Naive thymus-derived CD4-positive, alpha-beta T cell (primary cell): ENCODE measurements at regions not wholly inside any gene's neighbourhood (a gene's known extent, or its start where the extent isn't known, plus 50 kb on each side); places are given as distances from the start of the nearest gene placed in this dataset.

ENCODE experiments used
- ATAC-seq: fragments of 150-1000 bp; cut with Tn5 transposase; 2 replicates; pipeline ENCODE4 v1.10.0; 2021; ENCODE audit warnings: mild to moderate bottlenecking, moderate library complexity
- CTCF ChIA-PET: fragments of 350-600 bp; sonication (Branson Sonifier 250); formaldehyde crosslinking; loops from one replicate; lab custom pipeline; 2021; ENCODE audit warnings: antibody characterized with exemption; lab: Charles Lee
- POLR2A ChIA-PET: fragments of 350-600 bp; sonication (Branson Sonifier 250); formaldehyde crosslinking; loops from one replicate; lab custom pipeline; 2021; ENCODE audit warnings: antibody characterized with exemption, inconsistent platforms; lab: Charles Lee
- DNase-seq, 9 donors: peaks; one replicate each; pipeline versions ENCODE4 v3.0.0 to v3.0.0-alpha.2; 2020 to 2022; ENCODE audit warnings: mixed read lengths in 1 of 9
- H3K27ac ChIP-seq: one replicate; pipeline ENCODE4 v1.7.0; 2013; ENCODE audit warnings: mild to moderate bottlenecking, low read depth, low read length, moderate library complexity
- H3K27me3 ChIP-seq, 2 donors: one replicate each; pipeline ENCODE4 v1.7.0; 2013; ENCODE audit warnings: low read length in 2 of 2, mild to moderate bottlenecking in 2 of 2, moderate library complexity in 2 of 2; ENCODE audit not compliant: control insufficient read depth in 2 of 2, insufficient read depth in 2 of 2
- H3K36me3 ChIP-seq, 3 experiments: 1 replicate in 2 of 3; 2 replicates in 1 of 3; pipeline ENCODE4 v1.7.0; 2013; ENCODE audit warnings: low read length in 3 of 3, mild to moderate bottlenecking in 3 of 3, moderate library complexity in 1 of 3; ENCODE audit not compliant: insufficient read depth in 3 of 3, control insufficient read depth in 2 of 3
- H3K4me1 ChIP-seq, 2 donors: one replicate each; pipeline ENCODE4 v1.7.0; 2013; ENCODE audit warnings: low read length in 2 of 2, mild to moderate bottlenecking in 2 of 2, moderate library complexity in 1 of 2; ENCODE audit not compliant: control insufficient read depth in 2 of 2, insufficient read depth in 2 of 2
- H3K4me3 ChIP-seq: 2 replicates; pipeline ENCODE4 v1.7.0; 2013; ENCODE audit warnings: mild to moderate bottlenecking, low read length
- H3K9me3 ChIP-seq, 3 experiments: 1 replicate in 2 of 3; 2 replicates in 1 of 3; pipeline ENCODE4 v1.7.0; 2013; ENCODE audit warnings: low read length in 3 of 3; ENCODE audit not compliant: control insufficient read depth in 2 of 3
- H3K27ac Mint-ChIP-seq, 9 donors: one replicate each; pipeline ENCODE4 v1.8.0; 2020 to 2022; ENCODE audit warnings: mixed read lengths in 9 of 9, mild to moderate bottlenecking in 8 of 9, moderate library complexity in 5 of 9, inconsistent platforms in 2 of 9
- H3K27me3 Mint-ChIP-seq, 5 donors: one replicate each; pipeline ENCODE4 v1.8.0; 2021 to 2022; ENCODE audit warnings: mixed read lengths in 5 of 5, mild to moderate bottlenecking in 1 of 5
- H3K36me3 Mint-ChIP-seq, 5 donors: one replicate each; pipeline ENCODE4 v1.8.0; 2020 to 2022; ENCODE audit warnings: mixed read lengths in 5 of 5, mild to moderate bottlenecking in 3 of 5, inconsistent platforms in 1 of 5
- H3K4me1 Mint-ChIP-seq, 7 donors: one replicate each; pipeline ENCODE4 v1.8.0; 2020 to 2022; ENCODE audit warnings: mixed read lengths in 7 of 7, mild to moderate bottlenecking in 3 of 7, inconsistent platforms in 1 of 7
- H3K4me3 Mint-ChIP-seq, 10 donors: one replicate each; pipeline ENCODE4 v1.8.0; 2020 to 2022; ENCODE audit warnings: mild to moderate bottlenecking in 10 of 10, mixed read lengths in 10 of 10, moderate library complexity in 6 of 10, inconsistent platforms in 2 of 10
- H3K9me3 Mint-ChIP-seq, 11 donors: one replicate each; pipeline ENCODE4 v1.8.0; 2020 to 2022; ENCODE audit warnings: mixed read lengths in 11 of 11, mild to moderate bottlenecking in 4 of 11, inconsistent platforms in 1 of 11, moderate library complexity in 1 of 11
- intact Hi-C, 2 donors: fragments of 100-400 bp; cut with micrococcal nuclease; formaldehyde crosslinking; loops; one replicate each; pipeline ENCODE4 v1.15.1; 2023

DNA sequence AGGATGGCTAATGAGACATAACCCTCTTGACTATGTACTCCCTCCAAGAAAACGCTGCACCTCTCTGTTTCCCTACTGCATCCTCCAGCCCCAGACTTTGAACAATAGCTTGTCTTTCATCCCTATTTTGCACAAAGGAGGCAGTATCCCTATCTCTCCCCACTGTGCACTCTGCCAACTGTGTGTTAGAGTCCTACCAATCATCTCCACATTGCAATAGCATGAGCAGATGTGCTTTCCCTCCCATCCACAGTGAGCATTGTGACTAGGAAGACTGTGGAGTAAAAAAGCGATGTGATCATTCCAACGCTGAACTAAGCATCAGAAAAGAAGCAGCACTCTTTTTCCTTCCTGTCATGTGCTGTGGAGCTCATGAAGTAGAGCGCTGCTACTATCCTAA lies 206.3 kb upstream of the GULP1 start:
- no peak for DNase-seq
- H3K4me3 Mint-ChIP-seq: no peak overlapping the region
- Histone ChIP-seq H3K4me1 (no peaks in the 10 kb centered on the region), H3K9me3 (no peaks in the 10 kb centered on the region), H3K4me3 (no peak overlapping the region), H3K27ac (no peak overlapping the region), H3K27me3 (no peaks in the 10 kb centered on the region), H3K36me3 (no peaks in the 10 kb centered on the region)
- ChIA-PET POLR2A (no interaction called here), CTCF (no interaction called here)
- intact Hi-C loops: no loop called here
- peaks cover 0 to 6% (median 0%) of the 10 kb centered on the region in 5 donors for H3K27me3 Mint-ChIP-seq
- no peaks in the 10 kb centered on the region for H3K36me3 Mint-ChIP-seq
- peaks cover 0 to 6% (median 0%) of the 10 kb centered on the region in 11 donors for H3K9me3 Mint-ChIP-seq
- ATAC-seq: no peak
- H3K27ac Mint-ChIP-seq: no peak overlapping the region
- no peaks in the 10 kb centered on the region for H3K4me1 Mint-ChIP-seq

DNA sequence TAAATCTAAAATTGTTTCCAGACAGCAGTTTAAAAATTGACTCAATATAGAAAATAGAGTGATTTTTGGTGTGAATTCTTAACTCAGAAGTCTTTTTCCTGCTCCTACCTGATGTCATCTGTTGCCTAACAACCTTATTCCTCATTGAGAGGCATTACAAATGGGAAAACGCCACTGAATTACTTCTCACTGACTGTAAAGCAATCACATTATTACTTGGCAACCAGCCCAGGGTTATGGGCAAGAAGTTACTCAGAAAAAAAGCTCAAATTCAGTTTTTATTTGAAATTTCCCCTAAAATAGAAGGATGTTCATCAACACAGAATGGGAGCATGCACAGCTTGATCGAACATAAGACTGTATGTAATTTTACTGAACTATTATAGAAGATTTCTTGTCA lies 201.8 kb upstream of the GULP1 start:
- no peaks in the 10 kb centered on the region for H3K27me3 ChIP-seq
- H3K9me3 Mint-ChIP-seq: peaks cover 0 to 4% (median 0%) of the 10 kb centered on the region in 11 donors
- no peaks in the 10 kb centered on the region for H3K27me3 Mint-ChIP-seq
- ATAC-seq (no peak), DNase-seq (no peak)
- H3K4me1 ChIP-seq: no peaks in the 10 kb centered on the region
- no peaks in the 10 kb centered on the region for H3K9me3 ChIP-seq
- POLR2A ChIA-PET: no interaction called here
- H3K36me3 ChIP-seq: no peaks in the 10 kb centered on the region
- CTCF ChIA-PET: no interaction called here
- no peak overlapping the region for H3K27ac ChIP-seq
- H3K4me3 ChIP-seq: no peak overlapping the region
- no peak overlapping the region for H3K27ac Mint-ChIP-seq
- no peak overlapping the region for H3K4me3 Mint-ChIP-seq
- intact Hi-C loops: no loop called here
- H3K4me1 Mint-ChIP-seq: no peaks in the 10 kb centered on the region
- no peaks in the 10 kb centered on the region for H3K36me3 Mint-ChIP-seq

DNA sequence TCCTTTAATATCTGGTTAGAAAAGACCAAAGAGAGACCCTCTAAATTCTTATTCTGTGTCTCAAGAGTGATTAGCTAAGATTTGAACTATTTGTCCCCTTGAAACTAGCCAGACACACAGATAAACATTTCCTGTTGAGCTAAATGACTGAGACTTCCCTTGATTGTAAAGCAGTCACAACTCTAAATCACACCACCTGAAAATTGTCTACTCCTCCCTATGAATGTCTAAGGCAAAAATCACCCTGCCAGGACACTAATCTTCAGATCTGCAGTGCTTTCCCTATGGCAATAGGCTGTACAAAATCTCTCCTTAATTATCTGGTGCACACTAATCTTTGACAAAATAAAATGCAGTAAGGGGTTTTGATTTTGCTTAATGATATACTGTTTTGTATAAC lies 200.5 kb upstream of the GULP1 start:
- POLR2A ChIA-PET: no interaction called here
- no peaks in the 10 kb centered on the region for H3K4me1 ChIP-seq

DNA sequence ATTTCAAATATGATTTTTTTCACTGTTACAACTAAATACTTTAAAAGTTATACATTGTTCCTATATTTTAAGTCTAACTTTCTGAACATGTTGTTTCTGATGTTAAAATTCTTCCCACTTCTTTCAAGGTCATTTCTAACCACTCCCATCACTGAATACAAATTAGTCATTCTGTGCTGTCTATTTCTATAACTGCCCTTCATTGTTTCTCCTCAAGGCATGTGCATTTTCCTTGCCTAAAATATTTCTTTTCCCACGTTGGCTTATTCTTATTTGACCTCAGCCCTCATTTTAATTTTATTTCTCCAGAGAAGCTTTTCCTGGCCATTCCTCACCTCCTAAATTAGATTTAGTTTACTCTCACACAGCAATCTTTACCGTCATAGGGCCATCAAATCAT lies 198.9 kb upstream of the GULP1 start:
- Mint-ChIP-seq H3K4me3 (no peak overlapping the region), H3K36me3 (no peaks in the 10 kb centered on the region), H3K27me3 (no peaks in the 10 kb centered on the region), H3K27ac (no peak overlapping the region), H3K4me1 (no peaks in the 10 kb centered on the region), H3K9me3 (peaks cover 0 to 2% (median 0%) of the 10 kb centered on the region in 11 donors)
- Histone ChIP-seq H3K4me1 (no peaks in the 10 kb centered on the region), H3K27me3 (no peaks in the 10 kb centered on the region), H3K27ac (no peak overlapping the region), H3K9me3 (no peaks in the 10 kb centered on the region), H3K36me3 (no peaks in the 10 kb centered on the region), H3K4me3 (no peak overlapping the region)
- DNase-seq (no peak), ATAC-seq (no peak)
- CTCF ChIA-PET: no interaction called here
- intact Hi-C loops: no loop called here
- POLR2A ChIA-PET: no interaction called here

More for the DNA sequence above, 200.5 kb upstream of the GULP1 start:
- H3K4me3 ChIP-seq: no peak overlapping the region
- H3K9me3 Mint-ChIP-seq: peaks cover 0 to 4% (median 0%) of the 10 kb centered on the region in 11 donors
- H3K27ac Mint-ChIP-seq: no peak overlapping the region
- CTCF ChIA-PET: no interaction called here
- H3K27ac ChIP-seq: no peak overlapping the region
- no peaks in the 10 kb centered on the region for H3K9me3 ChIP-seq
- intact Hi-C loops: no loop called here
- H3K36me3 Mint-ChIP-seq: no peaks in the 10 kb centered on the region
- DNase-seq (no peak), ATAC-seq (no peak)
- no peaks in the 10 kb centered on the region for H3K27me3 Mint-ChIP-seq
- no peaks in the 10 kb centered on the region for H3K4me1 Mint-ChIP-seq
- H3K36me3 ChIP-seq: no peaks in the 10 kb centered on the region
- H3K27me3 ChIP-seq: no peaks in the 10 kb centered on the region
- H3K4me3 Mint-ChIP-seq: no peak overlapping the region

DNA sequence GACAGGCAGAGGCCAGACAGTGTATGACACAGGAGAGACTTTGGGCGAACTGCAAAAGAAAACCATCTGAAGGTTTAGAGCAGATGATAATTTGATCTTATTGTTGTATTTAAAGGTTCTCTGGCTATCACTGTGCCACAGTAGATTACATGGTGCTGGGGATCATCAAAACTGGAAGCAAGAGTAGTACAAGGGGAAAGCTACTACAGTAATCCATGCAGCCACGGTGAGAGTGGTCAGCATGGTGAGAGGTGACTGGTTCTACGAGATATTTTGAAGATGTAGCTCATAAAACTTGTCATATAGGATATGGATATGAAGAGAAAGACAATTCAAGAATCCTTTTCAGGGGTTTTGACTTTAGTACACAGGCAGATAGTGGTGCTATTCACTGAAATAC lies 194.8 kb upstream of the GULP1 start:
- no peaks in the 10 kb centered on the region for H3K27me3 Mint-ChIP-seq
- no peaks in the 10 kb centered on the region for H3K27me3 ChIP-seq
- ChIA-PET POLR2A (no interaction called here), CTCF (no interaction called here)
- no peak overlapping the region for H3K4me3 Mint-ChIP-seq
- no peaks in the 10 kb centered on the region for H3K9me3 ChIP-seq
- no peak overlapping the region for H3K27ac Mint-ChIP-seq
- intact Hi-C loops: no loop called here
- H3K4me1 Mint-ChIP-seq: no peaks in the 10 kb centered on the region
- H3K4me3 ChIP-seq: no peak overlapping the region
- no peak overlapping the region for H3K27ac ChIP-seq
- ATAC-seq: no peak
- no peaks in the 10 kb centered on the region for H3K36me3 Mint-ChIP-seq
- H3K9me3 Mint-ChIP-seq: peaks cover 0 to 1% (median 0%) of the 10 kb centered on the region in 11 donors
- DNase-seq: no peak
- no peaks in the 10 kb centered on the region for H3K4me1 ChIP-seq
- no peaks in the 10 kb centered on the region for H3K36me3 ChIP-seq

DNA sequence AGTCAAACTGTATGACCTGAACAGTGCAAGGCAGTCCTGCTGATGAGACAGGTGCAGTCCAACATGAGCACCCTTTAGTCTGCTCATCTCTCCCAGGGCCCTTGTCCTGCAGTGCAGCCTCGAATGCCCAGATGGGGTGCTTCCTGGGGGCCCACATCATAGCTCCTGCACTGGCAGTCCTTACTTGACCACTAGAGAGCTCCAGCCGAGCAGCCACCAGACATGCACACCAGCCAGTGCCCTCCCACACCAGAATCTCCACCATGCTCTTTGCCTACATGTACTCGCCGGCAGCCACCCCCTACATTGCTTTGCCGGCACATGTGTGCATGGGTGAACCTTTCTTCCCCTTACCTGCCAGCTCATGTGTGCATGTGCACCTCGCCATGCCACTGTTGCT lies 188.8 kb upstream of the GULP1 start:
- no peak for ATAC-seq
- intact Hi-C loops: no loop called here
- no peak overlapping the region for H3K27ac Mint-ChIP-seq

DNA sequence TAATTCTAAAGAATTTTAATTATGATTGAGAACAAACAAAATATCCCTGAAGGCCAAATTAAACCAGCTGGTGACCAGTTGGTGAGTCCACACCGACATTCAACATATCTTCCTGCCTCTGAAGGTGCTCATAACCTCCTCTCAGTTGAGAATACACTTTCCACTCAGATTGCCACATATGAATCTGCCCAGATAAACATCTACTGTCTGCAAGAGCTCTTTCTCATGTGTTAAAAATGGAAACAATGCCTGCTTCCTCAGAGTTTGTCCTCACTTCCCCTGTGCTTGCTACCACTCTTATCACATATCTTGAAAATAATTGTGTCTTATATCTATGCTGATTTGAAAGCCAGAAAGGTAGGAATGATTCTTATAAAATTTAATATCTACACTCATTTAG lies 177.7 kb upstream of the GULP1 start:
- Mint-ChIP-seq H3K27me3 (no peaks in the 10 kb centered on the region), H3K27ac (no peak overlapping the region), H3K4me1 (peaks cover 0 to 6% (median 0%) of the 10 kb centered on the region in 7 donors), H3K9me3 (peaks cover 0 to 2% (median 0%) of the 10 kb centered on the region in 11 donors), H3K36me3 (no peaks in the 10 kb centered on the region), H3K4me3 (no peak overlapping the region)
- Histone ChIP-seq H3K4me3 (no peak overlapping the region), H3K4me1 (no peaks in the 10 kb centered on the region), H3K27ac (no peak overlapping the region), H3K36me3 (no peaks in the 10 kb centered on the region), H3K27me3 (no peaks in the 10 kb centered on the region), H3K9me3 (no peaks in the 10 kb centered on the region)
- DNase-seq (no peak), ATAC-seq (no peak)
- intact Hi-C loops: loop anchor here (2.0 to 5.0 kb wide), 2 partner anchors 21 to 48 kb away; no protein-coding TSS in a partner anchor
- CTCF ChIA-PET: no interaction called here
- POLR2A ChIA-PET: no interaction called here

More for the DNA sequence above, 188.8 kb upstream of the GULP1 start:
- Histone ChIP-seq H3K9me3 (no peaks in the 10 kb centered on the region), H3K4me1 (no peaks in the 10 kb centered on the region), H3K36me3 (no peaks in the 10 kb centered on the region), H3K4me3 (no peak overlapping the region), H3K27me3 (no peaks in the 10 kb centered on the region), H3K27ac (no peak overlapping the region)
- H3K27me3 Mint-ChIP-seq: no peaks in the 10 kb centered on the region
- no peaks in the 10 kb centered on the region for H3K36me3 Mint-ChIP-seq
- no peak for DNase-seq
- no peaks in the 10 kb centered on the region for H3K4me1 Mint-ChIP-seq
- no peak overlapping the region for H3K4me3 Mint-ChIP-seq
- POLR2A ChIA-PET: no interaction called here
- peaks cover 0 to 12% (median 0%) of the 10 kb centered on the region in 11 donors for H3K9me3 Mint-ChIP-seq
- CTCF ChIA-PET: no interaction called here
